Caco-2 (cell line): ENCODE measurements at regions not wholly inside any gene's neighbourhood (a gene's known extent, or its start where the extent isn't known, plus 50 kb on each side); places are given as distances from the start of the nearest gene placed in this dataset.

Source experiments
- BruUV-seq: library from RNA; stranded (reverse); fragments of 400-500 nt; replicated peaks from 2 replicates; lab custom pipeline; 2021; lab: Mats Ljungman, UMichigan
- CTCF ChIA-PET: fragments of 300-600 bp; sonication (Branson Sonifier 250); formaldehyde crosslinking; loops from one replicate; lab custom pipeline; 2022; ENCODE audit warnings: antibody characterized with exemption; lab: Charles Lee
- POLR2A ChIA-PET: fragments of 300-600 bp; sonication (Branson Sonifier 250); formaldehyde crosslinking; loops from one replicate; lab custom pipeline; 2022; ENCODE audit warnings: antibody characterized with exemption; lab: Charles Lee
- DNase-seq, 2 experiments: peaks; one replicate each; pipeline versions ENCODE4 v3.0.0 to v3.0.0-alpha.2; 2020 to 2022
- H3K27me3 ChIP-seq: replicated peaks from 2 replicates; pipeline ENCODE4 v1.6.0; 2011; ENCODE audit warnings: low read length; ENCODE audit not compliant: control insufficient read depth, insufficient read depth
- H3K36me3 ChIP-seq: 2 replicates; pipeline ENCODE4 v1.5.1; 2011; ENCODE audit warnings: low read length; ENCODE audit not compliant: control insufficient read depth, insufficient read depth
- H3K4me1 ChIP-seq: fragments of 250-450 bp; sonication (Bioruptor Pico); 2 replicates; pipeline ENCODE4 v1.5.1; 2020; ENCODE audit warnings: mild to moderate bottlenecking
- H3K4me3 ChIP-seq: 2 replicates; pipeline ENCODE4 v1.5.1; 2011; ENCODE audit warnings: low read depth, mild to moderate bottlenecking, control low read depth, low read length
- H3K9me3 ChIP-seq: fragments of 250-450 bp; sonication (Bioruptor Pico); 2 replicates; pipeline ENCODE4 v1.5.1; 2020; ENCODE audit warnings: mild to moderate bottlenecking, moderate library complexity
- H3K27ac Mint-ChIP-seq: one replicate; pipeline ENCODE4 v1.8.0; 2022; ENCODE audit warnings: mixed read lengths; ENCODE audit not compliant: unreplicated experiment
- H3K27me3 Mint-ChIP-seq: one replicate; pipeline ENCODE4 v1.8.0; 2022; ENCODE audit warnings: mixed read lengths; ENCODE audit not compliant: insufficient read depth, unreplicated experiment
- H3K36me3 Mint-ChIP-seq: one replicate; pipeline ENCODE4 v1.8.0; 2022; ENCODE audit warnings: mild to moderate bottlenecking, mixed read lengths; ENCODE audit not compliant: insufficient read depth, unreplicated experiment
- H3K4me1 Mint-ChIP-seq: one replicate; pipeline ENCODE4 v1.8.0; 2022; ENCODE audit warnings: low read depth, mixed read lengths; ENCODE audit not compliant: unreplicated experiment
- H3K4me3 Mint-ChIP-seq: one replicate; pipeline ENCODE4 v1.8.0; 2022; ENCODE audit warnings: mild to moderate bottlenecking, moderate library complexity, mixed read lengths; ENCODE audit not compliant: unreplicated experiment
- H3K9me3 Mint-ChIP-seq: one replicate; pipeline ENCODE4 v1.8.0; 2022; ENCODE audit warnings: mixed read lengths; ENCODE audit not compliant: unreplicated experiment
- intact Hi-C: fragments of 100-400 bp; cut with micrococcal nuclease; formaldehyde crosslinking; loops from one replicate; pipeline ENCODE4 v1.10.0; 2022; ENCODE audit not compliant: unreplicated experiment
- TF ChIP-seq, protein P1 (sequence below), 2 experiments: fragments of 200-600 bp in 1 of 2; IDR thresholded peaks; 1 replicate in 1 of 2; 2 replicates in 1 of 2; pipeline versions ENCODE4 v1.5.1 to v1.8.0; 2011 to 2022; ENCODE audit warnings: antibody characterized with exemption in 1 of 2, control low read depth in 1 of 2, inconsistent platforms in 1 of 2, low read depth in 1 of 2, low read length in 1 of 2, mild to moderate bottlenecking in 1 of 2, moderate library complexity in 1 of 2; ENCODE audit not compliant: insufficient read depth in 1 of 2, severe bottlenecking in 1 of 2, unreplicated experiment in 1 of 2

- H3K36me3 Mint-ChIP-seq: no peaks in the 10 kb centered on the region
- POLR2A ChIA-PET: no interaction called here
- no peaks in the 10 kb centered on the region for H3K9me3 Mint-ChIP-seq
- H3K4me3 Mint-ChIP-seq: no peak overlapping the region
- DNase-seq: no peak
- no TSS peak for BruUV-seq
- Histone ChIP-seq H3K4me1 (no peaks in the 10 kb centered on the region), H3K27me3 (no peaks in the 10 kb centered on the region), H3K36me3 (no peaks in the 10 kb centered on the region), H3K9me3 (no peaks in the 10 kb centered on the region), H3K4me3 (no peak overlapping the region)
- no peak overlapping the region for H3K27ac Mint-ChIP-seq
- CTCF ChIA-PET: no interaction called here
- TF ChIP-seq, protein P1, sequence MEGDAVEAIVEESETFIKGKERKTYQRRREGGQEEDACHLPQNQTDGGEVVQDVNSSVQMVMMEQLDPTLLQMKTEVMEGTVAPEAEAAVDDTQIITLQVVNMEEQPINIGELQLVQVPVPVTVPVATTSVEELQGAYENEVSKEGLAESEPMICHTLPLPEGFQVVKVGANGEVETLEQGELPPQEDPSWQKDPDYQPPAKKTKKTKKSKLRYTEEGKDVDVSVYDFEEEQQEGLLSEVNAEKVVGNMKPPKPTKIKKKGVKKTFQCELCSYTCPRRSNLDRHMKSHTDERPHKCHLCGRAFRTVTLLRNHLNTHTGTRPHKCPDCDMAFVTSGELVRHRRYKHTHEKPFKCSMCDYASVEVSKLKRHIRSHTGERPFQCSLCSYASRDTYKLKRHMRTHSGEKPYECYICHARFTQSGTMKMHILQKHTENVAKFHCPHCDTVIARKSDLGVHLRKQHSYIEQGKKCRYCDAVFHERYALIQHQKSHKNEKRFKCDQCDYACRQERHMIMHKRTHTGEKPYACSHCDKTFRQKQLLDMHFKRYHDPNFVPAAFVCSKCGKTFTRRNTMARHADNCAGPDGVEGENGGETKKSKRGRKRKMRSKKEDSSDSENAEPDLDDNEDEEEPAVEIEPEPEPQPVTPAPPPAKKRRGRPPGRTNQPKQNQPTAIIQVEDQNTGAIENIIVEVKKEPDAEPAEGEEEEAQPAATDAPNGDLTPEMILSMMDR (IDR thresholded peaks at IDR 0.05; ENCODE audit: insufficient read depth in 1 of 2, low read depth in 1 of 2, low read length in 1 of 2, severe bottlenecking in 1 of 2, unreplicated experiment in 1 of 2): no peak
- H3K27me3 Mint-ChIP-seq: no peaks in the 10 kb centered on the region
- intact Hi-C loops: no loop called here
- no peaks in the 10 kb centered on the region for H3K4me1 Mint-ChIP-seq
Measured at GRCh38 chr12:127516467-127516866, 750.5 kb upstream of the TMEM132C start.

DNA sequence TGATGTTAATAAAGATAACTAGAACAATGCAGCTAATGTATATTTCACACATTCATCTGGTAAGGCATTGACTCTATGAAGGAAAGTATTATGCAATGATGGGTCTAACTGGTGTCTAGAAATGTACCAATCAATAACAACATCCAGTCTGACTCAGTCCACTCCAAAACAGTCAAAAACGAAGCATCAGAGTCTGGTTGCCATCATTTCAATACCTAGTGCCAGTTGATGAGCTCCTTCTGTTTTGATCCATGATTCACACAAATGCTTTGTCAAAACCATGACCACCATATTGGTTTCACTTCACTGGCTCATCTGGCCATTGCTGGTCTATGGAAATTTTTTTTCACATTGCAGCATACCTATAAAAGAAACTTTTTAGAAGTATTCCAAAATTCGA is 747.2 kb upstream of the TMEM132C start:
- POLR2A ChIA-PET: no interaction called here
- BruUV-seq: no TSS peak

GRCh38 chr12:127526925-127527324 is 740.0 kb upstream of the TMEM132C start:
- Mint-ChIP-seq H3K9me3 (peaks cover 7% of the 10 kb centered on the region), H3K27ac (no peak overlapping the region), H3K27me3 (no peaks in the 10 kb centered on the region), H3K4me3 (no peak overlapping the region), H3K36me3 (no peaks in the 10 kb centered on the region), H3K4me1 (peaks cover 5% of the 10 kb centered on the region)
- Histone ChIP-seq H3K36me3 (no peaks in the 10 kb centered on the region), H3K27me3 (no peaks in the 10 kb centered on the region), H3K4me3 (no peak overlapping the region), H3K9me3 (no peaks in the 10 kb centered on the region), H3K4me1 (no peaks in the 10 kb centered on the region)
- intact Hi-C loops: no loop called here
- DNase-seq: no peak
- CTCF ChIA-PET: no interaction called here
- BruUV-seq: no TSS peak
- POLR2A ChIA-PET: no interaction called here
- TF ChIP-seq, protein P1 (IDR thresholded peaks at IDR 0.05; ENCODE audit: insufficient read depth in 1 of 2, low read depth in 1 of 2, low read length in 1 of 2, severe bottlenecking in 1 of 2, unreplicated experiment in 1 of 2): no peak

More for the DNA sequence above, 747.2 kb upstream of the TMEM132C start:
- CTCF ChIA-PET: no interaction called here
- H3K4me3 Mint-ChIP-seq: no peak overlapping the region
- intact Hi-C loops: no loop called here
- H3K36me3 ChIP-seq: no peaks in the 10 kb centered on the region
- H3K9me3 ChIP-seq: no peaks in the 10 kb centered on the region
- DNase-seq: no peak
- H3K4me1 ChIP-seq: no peaks in the 10 kb centered on the region
- H3K27me3 ChIP-seq: no peaks in the 10 kb centered on the region
- TF ChIP-seq, protein P1 (IDR thresholded peaks at IDR 0.05; ENCODE audit: insufficient read depth in 1 of 2, low read depth in 1 of 2, low read length in 1 of 2, severe bottlenecking in 1 of 2, unreplicated experiment in 1 of 2): no peak
- no peaks in the 10 kb centered on the region for H3K9me3 Mint-ChIP-seq
- no peak overlapping the region for H3K4me3 ChIP-seq
- H3K4me1 Mint-ChIP-seq: no peaks in the 10 kb centered on the region
- no peaks in the 10 kb centered on the region for H3K36me3 Mint-ChIP-seq
- no peaks in the 10 kb centered on the region for H3K27me3 Mint-ChIP-seq
- H3K27ac Mint-ChIP-seq: no peak overlapping the region
